Endodermal cell (in vitro differentiated cells): ENCODE measurements at regions not wholly inside any gene's neighbourhood (a gene's known extent, or its start where the extent isn't known, plus 50 kb on each side); places are given as distances from the start of the nearest gene placed in this dataset.

ENCODE experiments used
- DNase-seq: peaks from one replicate; pipeline ENCODE4 v3.0.0-alpha.2; 2017
- H3K27ac ChIP-seq: 2 replicates; pipeline ENCODE4 v1.5.1; 2013; ENCODE audit warnings: mild to moderate bottlenecking, low read depth, low read length, moderate library complexity
- H3K27me3 ChIP-seq: 2 replicates; pipeline ENCODE4 v1.6.1; 2013; ENCODE audit warnings: mild to moderate bottlenecking, low read length, moderate library complexity; ENCODE audit not compliant: insufficient read depth, control insufficient read depth, poor library complexity, severe bottlenecking
- H3K36me3 ChIP-seq: 2 replicates; pipeline ENCODE4 v1.7.0; 2013; ENCODE audit warnings: mild to moderate bottlenecking, low read length, moderate library complexity; ENCODE audit not compliant: control insufficient read depth, insufficient read depth
- H3K4me1 ChIP-seq: one replicate; pipeline ENCODE4 v1.7.0; 2013; ENCODE audit warnings: low read length; ENCODE audit not compliant: control insufficient read depth, insufficient read depth
- H3K4me3 ChIP-seq: 2 replicates; pipeline ENCODE4 v1.5.1; 2013; ENCODE audit warnings: mild to moderate bottlenecking, low read length, moderate library complexity
- H3K9ac ChIP-seq: 2 replicates; pipeline ENCODE4 v1.6.1; 2013; ENCODE audit warnings: mild to moderate bottlenecking, low read length, moderate library complexity; ENCODE audit not compliant: poor library complexity, severe bottlenecking; ENCODE audit errors: extremely low read depth
- H3K9me3 ChIP-seq: 2 replicates; pipeline ENCODE4 v1.6.1; 2013; ENCODE audit warnings: mild to moderate bottlenecking, low read length, moderate library complexity; ENCODE audit not compliant: control insufficient read depth
- H3K27ac Mint-ChIP-seq: 2 replicates; pipeline ENCODE4 v1.8.0; 2020; ENCODE audit warnings: mixed read lengths
- H3K27me3 Mint-ChIP-seq: 2 replicates; pipeline ENCODE4 v1.8.0; 2021; ENCODE audit warnings: mild to moderate bottlenecking, mixed read lengths; ENCODE audit not compliant: insufficient read depth
- H3K36me3 Mint-ChIP-seq: 2 replicates; pipeline ENCODE4 v1.8.0; 2020; ENCODE audit warnings: low read depth, mixed read lengths
- H3K4me1 Mint-ChIP-seq: 2 replicates; pipeline ENCODE4 v1.8.0; 2020; ENCODE audit warnings: mixed read lengths
- H3K4me3 Mint-ChIP-seq: 2 replicates; pipeline ENCODE4 v1.8.0; 2020; ENCODE audit warnings: mild to moderate bottlenecking, moderate library complexity, mixed read lengths
- H3K9me3 Mint-ChIP-seq: 2 replicates; pipeline ENCODE4 v1.8.0; 2020; ENCODE audit warnings: mild to moderate bottlenecking, mixed read lengths
- CTCF ChIP-seq: fragments of 200-600 bp; sonication (generic); conservative IDR thresholded peaks from 2 replicates; pipeline ENCODE4 v1.5.0; 2021; ENCODE audit warnings: antibody characterized with exemption, mild to moderate bottlenecking
- WGBS, 2 experiments: methylation state at CpG; one replicate each; pipeline versions ENCODE4 v1.1.5 to v1.1.7; 2013; ENCODE audit warnings: missing lambda C conversion rate in 2 of 2, mixed read lengths in 1 of 2; ENCODE audit not compliant: insufficient coverage in 1 of 2, insufficient read length in 1 of 2; 5-methylcytosine and 5-hydroxymethylcytosine counted together

GRCh38 chrX:13147733-13148132 lies 103.3 kb upstream of the FAM9C start:
- Histone ChIP-seq H3K4me3 (no peak overlapping the region), H3K4me1 (no peaks in the 10 kb centered on the region), H3K36me3 (no peaks in the 10 kb centered on the region), H3K27me3 (no peaks in the 10 kb centered on the region), H3K9ac (no peak overlapping the region), H3K27ac (no peak overlapping the region), H3K9me3 (peaks cover 25% of the 10 kb centered on the region)
- H3K36me3 Mint-ChIP-seq, result no peaks in the 10 kb centered on the region
- no peaks in the 10 kb centered on the region for H3K4me1 Mint-ChIP-seq
- H3K4me3 Mint-ChIP-seq, result no peak overlapping the region
- peaks cover 66% of the 10 kb centered on the region for H3K9me3 Mint-ChIP-seq
- TF ChIP-seq CTCF, result no peak
- no peak overlapping the region for H3K27ac Mint-ChIP-seq
- H3K27me3 Mint-ChIP-seq, result no peaks in the 10 kb centered on the region
- DNase-seq, result no peak

GRCh38 chrX:13147147-13147546 lies 102.7 kb upstream of the FAM9C start:
- H3K27ac Mint-ChIP-seq, result no peak overlapping the region
- 86 to 100% methylated on average over 1 to 3 of the region's 3 CpGs for WGBS, 2 experiments
- no peak for TF ChIP-seq CTCF
- no peaks in the 10 kb centered on the region for H3K27me3 Mint-ChIP-seq
- Histone ChIP-seq H3K9me3 (peaks cover 25% of the 10 kb centered on the region), H3K36me3 (no peaks in the 10 kb centered on the region), H3K9ac (no peak overlapping the region), H3K27ac (no peak overlapping the region), H3K4me1 (no peaks in the 10 kb centered on the region), H3K4me3 (no peak overlapping the region), H3K27me3 (no peaks in the 10 kb centered on the region)
- no peak overlapping the region for H3K4me3 Mint-ChIP-seq
- H3K4me1 Mint-ChIP-seq, result no peaks in the 10 kb centered on the region
- H3K9me3 Mint-ChIP-seq, result peaks cover 62% of the 10 kb centered on the region
- H3K36me3 Mint-ChIP-seq, result no peaks in the 10 kb centered on the region
- no peak for DNase-seq

DNA sequence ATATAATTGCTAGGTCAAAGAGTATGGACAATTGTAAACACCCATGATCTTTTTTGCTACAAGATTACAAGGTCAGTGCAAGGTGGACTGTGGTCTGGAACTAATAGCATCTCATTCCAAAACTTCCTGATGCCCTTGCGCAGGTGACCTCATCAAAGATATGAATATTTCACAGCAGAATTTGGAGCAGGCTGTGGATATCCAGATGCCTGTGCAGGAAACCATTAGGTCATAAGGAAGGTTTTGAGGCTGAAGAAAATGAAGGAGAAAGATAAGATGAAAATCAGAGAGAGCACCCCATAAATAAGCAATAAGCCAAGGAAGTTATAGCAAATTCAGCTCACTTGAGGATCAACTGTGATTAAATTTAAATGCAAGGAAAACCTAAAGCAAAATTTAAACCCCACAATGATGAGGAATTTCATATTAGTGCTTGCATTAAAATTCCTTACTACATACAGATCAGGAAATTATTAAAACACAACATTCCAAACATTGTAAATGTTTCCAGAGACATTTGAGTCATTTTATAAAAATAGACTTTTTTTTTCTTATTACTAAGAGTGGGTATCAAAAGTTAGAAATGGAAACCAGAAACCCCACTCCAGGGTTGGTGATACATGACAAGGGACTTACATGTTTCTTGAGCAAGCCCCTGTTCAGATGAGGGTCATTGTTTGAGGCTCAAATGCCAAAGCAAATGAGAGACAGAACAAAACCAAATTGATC lies 100.7 kb upstream of the FAM9C start:
- H3K9me3 Mint-ChIP-seq, result peaks cover 55% of the 10 kb centered on the region
- Histone ChIP-seq H3K9ac (no peak overlapping the region), H3K4me3 (no peak overlapping the region), H3K27ac (no peak overlapping the region), H3K27me3 (no peaks in the 10 kb centered on the region), H3K9me3 (peaks cover 25% of the 10 kb centered on the region), H3K4me1 (no peaks in the 10 kb centered on the region), H3K36me3 (no peaks in the 10 kb centered on the region)
- H3K36me3 Mint-ChIP-seq, result no peaks in the 10 kb centered on the region
- H3K27ac Mint-ChIP-seq, result no peak overlapping the region
- H3K27me3 Mint-ChIP-seq, result no peaks in the 10 kb centered on the region
- no peak for DNase-seq
- H3K4me1 Mint-ChIP-seq, result no peaks in the 10 kb centered on the region
- TF ChIP-seq CTCF, result no peak
- WGBS, 2 experiments, result 94% methylated on average over 1 of the region's 1 CpG; no CpG with 5 or more reads in 1 of the 2 experiments
- H3K4me3 Mint-ChIP-seq, result no peak overlapping the region
